Panc1 (cell line): ENCODE measurements at regions not wholly inside any gene's neighbourhood (a gene's known extent, or its start where the extent isn't known, plus 50 kb on each side); places are given as distances from the start of the nearest gene placed in this dataset.

Source experiments
- ATAC-seq: fragments of 200-7000 bp; cut with Tn5 transposase; 2 replicates; pipeline ENCODE4 v1.9.1; 2020; ENCODE audit warnings: mild to moderate bottlenecking, moderate library complexity
- BruUV-seq: library from RNA; stranded (reverse); fragments of 400-500 nt; replicated peaks from 2 replicates; lab custom pipeline; 2021; lab: Mats Ljungman, UMichigan
- CTCF ChIA-PET: fragments of 300-600 bp; sonication (Branson Sonifier 250); formaldehyde crosslinking; loops from one replicate; lab custom pipeline; 2022; ENCODE audit warnings: antibody characterized with exemption; lab: Charles Lee
- POLR2A ChIA-PET: fragments of 300-600 bp; sonication (Branson Sonifier 250); formaldehyde crosslinking; loops from one replicate; lab custom pipeline; 2022; ENCODE audit warnings: antibody characterized with exemption; lab: Charles Lee
- DNase-seq: peaks from one replicate; pipeline ENCODE4 v3.0.0-alpha.2; 2010; ENCODE audit warnings: low read depth, low spot score
- H3K27ac ChIP-seq: 2 replicates; pipeline ENCODE4 v1.5.1; 2011; ENCODE audit warnings: mild to moderate bottlenecking, low read length, inconsistent platforms
- H3K27me3 ChIP-seq: fragments of 200-500 bp; sonication (Bioruptor generic); 2 replicates; pipeline ENCODE4 v1.6.0; 2014; ENCODE audit warnings: low read length, inconsistent platforms; ENCODE audit not compliant: control insufficient read depth, insufficient read depth
- H3K36me3 ChIP-seq: fragments of 200-500 bp; sonication (Bioruptor generic); 2 replicates; pipeline ENCODE4 v1.5.1; 2014; ENCODE audit warnings: inconsistent platforms, mild to moderate bottlenecking, low read length, moderate library complexity; ENCODE audit not compliant: control insufficient read depth, insufficient read depth
- H3K4me1 ChIP-seq: 2 replicates; pipeline ENCODE4 v1.5.1; 2011; ENCODE audit warnings: inconsistent platforms, mild to moderate bottlenecking, low read length, moderate library complexity; ENCODE audit not compliant: control insufficient read depth, insufficient read depth
- H3K4me3 ChIP-seq, 2 experiments: 2 replicates each; pipeline ENCODE4 v1.5.1; 2011 to 2012; ENCODE audit warnings: low read depth in 2 of 2, low read length in 2 of 2, mild to moderate bottlenecking in 2 of 2, inconsistent platforms in 1 of 2, moderate library complexity in 1 of 2
- H3K9me3 ChIP-seq: fragments of 200-500 bp; sonication (Bioruptor generic); 2 replicates; pipeline ENCODE4 v1.5.1; 2014; ENCODE audit warnings: low read depth, mild to moderate bottlenecking, inconsistent platforms, low read length, moderate library complexity; ENCODE audit not compliant: control insufficient read depth, insufficient read depth
- CTCF ChIP-seq: fragments of 450-650 bp; IDR thresholded peaks from 2 replicates; pipeline ENCODE4 v1.5.1; 2017; ENCODE audit warnings: mild to moderate bottlenecking
- POLR2AphosphoS5 ChIP-seq: IDR thresholded peaks from 2 replicates; pipeline ENCODE4 v1.6.1; 2012; ENCODE audit warnings: mild to moderate bottlenecking, low read depth, low read length, moderate library complexity
- REST ChIP-seq, 2 experiments: IDR thresholded peaks; 2 replicates each; pipeline ENCODE4 v1.6.1; 2011 to 2012; ENCODE audit warnings: low read depth in 2 of 2, control low read depth in 1 of 2, low read length in 1 of 2, mild to moderate bottlenecking in 1 of 2, moderate library complexity in 1 of 2; ENCODE audit not compliant: insufficient read depth in 1 of 2
- SIN3A ChIP-seq: IDR thresholded peaks from 2 replicates; pipeline ENCODE4 v1.6.1; 2012; ENCODE audit warnings: low read depth, mild to moderate bottlenecking, low read length, moderate library complexity, borderline replicate concordance; ENCODE audit not compliant: insufficient read depth
- TCF7L2 ChIP-seq: IDR thresholded peaks from 2 replicates; pipeline ENCODE4 v1.6.1; 2011; ENCODE audit warnings: mild to moderate bottlenecking, low read depth, low read length, inconsistent platforms
- in situ Hi-C: cut with HindIII; loops from 2 replicates; pipeline ENCODE4 v1.10.0; 2016; ENCODE audit warnings: low sequenced_read_pairs, low pct_unique_long_range_greater_than_20kb
- intact Hi-C: fragments of 100-400 bp; cut with micrococcal nuclease; formaldehyde crosslinking; loops from one replicate; pipeline ENCODE4 v1.10.0; 2022; ENCODE audit not compliant: unreplicated experiment

GRCh38 chr14:97970222-97970621 is 1173.0 kb downstream of the VRK1 start:
- no peak for DNase-seq
- no peaks in the 10 kb centered on the region for H3K4me1 ChIP-seq
- in situ Hi-C loops (no loop called here), intact Hi-C loops (no loop called here)
- H3K27ac ChIP-seq = no peak overlapping the region
- POLR2A ChIA-PET = no interaction called here
- no peaks in the 10 kb centered on the region for H3K27me3 ChIP-seq
- H3K36me3 ChIP-seq = no peaks in the 10 kb centered on the region
- no peak overlapping the region for H3K4me3 ChIP-seq
- H3K9me3 ChIP-seq = no peaks in the 10 kb centered on the region
- BruUV-seq = no TSS peak
- TF ChIP-seq POLR2AphosphoS5 = no peak
- CTCF ChIA-PET = no interaction called here
- ATAC-seq = no peak

GRCh38 chr14:97975216-97975615 is 1178.0 kb downstream of the VRK1 start:
- no TSS peak for BruUV-seq
- ATAC-seq = no peak
- no peaks in the 10 kb centered on the region for H3K27me3 ChIP-seq
- CTCF ChIA-PET = no interaction called here
- H3K4me1 ChIP-seq = no peaks in the 10 kb centered on the region
- H3K4me3 ChIP-seq = no peak overlapping the region
- H3K36me3 ChIP-seq = no peaks in the 10 kb centered on the region
- TF ChIP-seq CTCF (no peak), REST (IDR thresholded peaks at IDR 0.05; ENCODE audit: insufficient read depth in 1 of 2, low read depth in 2 of 2, low read length in 1 of 2) (no peak), TCF7L2 (no peak), SIN3A (no peak), POLR2AphosphoS5 (no peak)
- no peak overlapping the region for H3K27ac ChIP-seq
- H3K9me3 ChIP-seq = no peaks in the 10 kb centered on the region
- POLR2A ChIA-PET = no interaction called here
- in situ Hi-C loops = no loop called here
- DNase-seq = no peak
- intact Hi-C loops = no loop called here

- H3K27ac ChIP-seq = no peak overlapping the region
These were observed 1178.8 kb downstream of the VRK1 start for GRCh38 chr14:97975962-97976361.

More at GRCh38 chr14:97975962-97976361, 1178.8 kb downstream of the VRK1 start:
- no peak for TF ChIP-seq TCF7L2
- no peak for TF ChIP-seq CTCF
- TF ChIP-seq REST (IDR thresholded peaks at IDR 0.05; ENCODE audit: insufficient read depth in 1 of 2, low read depth in 2 of 2, low read length in 1 of 2) = no peak
- TF ChIP-seq POLR2AphosphoS5 = no peak
- TF ChIP-seq SIN3A = no peak
- Histone ChIP-seq H3K4me1 (no peaks in the 10 kb centered on the region), H3K4me3 (no peak overlapping the region), H3K9me3 (no peaks in the 10 kb centered on the region), H3K27me3 (no peaks in the 10 kb centered on the region), H3K36me3 (no peaks in the 10 kb centered on the region)
- ATAC-seq = no peak
- intact Hi-C loops = no loop called here
- DNase-seq = no peak
- in situ Hi-C loops = no loop called here
- CTCF ChIA-PET = no interaction called here
- BruUV-seq = no TSS peak
- POLR2A ChIA-PET = no interaction called here
